ENCODE measurements at regions not wholly inside any gene's neighbourhood (a gene's known extent, or its start where the extent isn't known, plus 50 kb on each side); places are given as distances from the start of the nearest gene placed in this dataset. TPM values are rescaled to one million over a fixed set of nuclear protein-coding genes. Genes with fewer than 3 reads are reported as not detected.

GRCh38 chr7:120216947-120217346 lies 56.0 kb upstream of the KCND2 start:
- Histone ChIP-seq H3K4me3 (no peak overlapping the region), H3K9me3 (ENCODE audit: control insufficient read depth in 4 of 4, insufficient read depth in 3 of 4, low read length in 3 of 4) (no peaks in the 10 kb centered on the region), H3K4me1 (ENCODE audit: control insufficient read depth in 5 of 5, insufficient read depth in 5 of 5, low read length in 5 of 5) (no peaks in the 10 kb centered on the region), H3K27me3 (ENCODE audit: control insufficient read depth in 3 of 3, insufficient read depth in 3 of 3, low read length in 2 of 3) (no peaks in the 10 kb centered on the region), H3K9ac (ENCODE audit: insufficient read depth in 1 of 2, low read length in 2 of 2) (no peak overlapping the region), H3K27ac (ENCODE audit: low read depth in 1 of 2, low read length in 1 of 2) (no peak overlapping the region), H3K36me3 (ENCODE audit: control insufficient read depth in 4 of 4, insufficient read depth in 4 of 4, low read length in 4 of 4) (no peaks in the 10 kb centered on the region)
- DNase-seq (no peak), ATAC-seq (ENCODE audit: insufficient read depth, low FRiP score) (no peak)
- TF ChIP-seq CTCF (IDR thresholded peaks at IDR 0.05; ENCODE audit: control extremely low read depth, extremely low read depth) = no peak
- WGBS, 2 donors = 57 to 68% methylated on average over 2 of the region's 2 CpGs

GRCh38 chr7:120218712-120219111 lies 54.3 kb upstream of the KCND2 start:
- Histone ChIP-seq H3K4me3 (no peak overlapping the region), H3K9me3 (ENCODE audit: control insufficient read depth in 4 of 4, insufficient read depth in 3 of 4, low read length in 3 of 4) (no peaks in the 10 kb centered on the region), H3K4me1 (ENCODE audit: control insufficient read depth in 5 of 5, insufficient read depth in 5 of 5, low read length in 5 of 5) (no peaks in the 10 kb centered on the region), H3K36me3 (ENCODE audit: control insufficient read depth in 4 of 4, insufficient read depth in 4 of 4, low read length in 4 of 4) (no peaks in the 10 kb centered on the region), H3K27me3 (ENCODE audit: control insufficient read depth in 3 of 3, insufficient read depth in 3 of 3, low read length in 2 of 3) (no peaks in the 10 kb centered on the region), H3K27ac (ENCODE audit: low read depth in 1 of 2, low read length in 1 of 2) (no peak overlapping the region), H3K9ac (ENCODE audit: insufficient read depth in 1 of 2, low read length in 2 of 2) (no peak overlapping the region)
- ATAC-seq (ENCODE audit: insufficient read depth, low FRiP score) = no peak
- peak; percentile 24 to 83 (median 66) for DNase-seq
- TF ChIP-seq CTCF (IDR thresholded peaks at IDR 0.05; ENCODE audit: control extremely low read depth, extremely low read depth) = no peak

GRCh38 chr7:120221666-120222065 lies 51.3 kb upstream of the KCND2 start:
- H3K9me3 ChIP-seq (ENCODE audit: control insufficient read depth in 4 of 4, insufficient read depth in 3 of 4, low read length in 3 of 4) = no peaks in the 10 kb centered on the region
- no peaks in the 10 kb centered on the region for H3K36me3 ChIP-seq (ENCODE audit: control insufficient read depth in 4 of 4, insufficient read depth in 4 of 4, low read length in 4 of 4)
- DNase-seq (peak in 1 of 3 donors; percentile 12), ATAC-seq (ENCODE audit: insufficient read depth, low FRiP score) (no peak)
- no peak overlapping the region for H3K27ac ChIP-seq (ENCODE audit: low read depth in 1 of 2, low read length in 1 of 2)
- H3K4me1 ChIP-seq (ENCODE audit: control insufficient read depth in 5 of 5, insufficient read depth in 5 of 5, low read length in 5 of 5) = no peaks in the 10 kb centered on the region
- no peak overlapping the region for H3K9ac ChIP-seq (ENCODE audit: insufficient read depth in 1 of 2, low read length in 2 of 2)
- no peaks in the 10 kb centered on the region for H3K27me3 ChIP-seq (ENCODE audit: control insufficient read depth in 3 of 3, insufficient read depth in 3 of 3, low read length in 2 of 3)
- H3K4me3 ChIP-seq = no peak overlapping the region
- TF ChIP-seq CTCF (IDR thresholded peaks at IDR 0.05; ENCODE audit: control extremely low read depth, extremely low read depth) = no peak

Small RNA genes in the stretch of these regions (small RNA-seq; reads per million reads assigned to genes)
- not detected for gene RNU1-29P (ENCODE audit: low replicate concordance)
